ENCODE measurements at regions not wholly inside any gene's neighbourhood (a gene's known extent, or its start where the extent isn't known, plus 50 kb on each side); places are given as distances from the start of the nearest gene placed in this dataset.

GRCh38 chr1:47699492-47700235, 261.8 kb downstream of the FOXD2 start:
- TF ChIP-seq GATA3 (IDR thresholded peaks at IDR 0.05; ENCODE audit: low read depth, low read length): no peak
- TF ChIP-seq GATA2 (IDR thresholded peaks at IDR 0.05; ENCODE audit: low read depth, low read length): no peak

Data from SH-SY5Y (cell line).